ENCODE measurements at regions not wholly inside any gene's neighbourhood (a gene's known extent, or its start where the extent isn't known, plus 50 kb on each side); places are given as distances from the start of the nearest gene placed in this dataset.

- Histone ChIP-seq H3F3A (ENCODE audit: control insufficient read depth, insufficient read depth) (no peaks in the 10 kb centered on the region), H3K4me1 (ENCODE audit: control insufficient read depth, low read length) (no peaks in the 10 kb centered on the region), H3K36me3 (ENCODE audit: control insufficient read depth, low read length) (no peaks in the 10 kb centered on the region), H3K79me2 (ENCODE audit: control insufficient read depth, low read length) (no peaks in the 10 kb centered on the region), H3K27me3 (ENCODE audit: control insufficient read depth, low read length) (peaks cover 7% of the 10 kb centered on the region), H3K4me2 (ENCODE audit: low read length) (no peak overlapping the region), H3K9me3 (ENCODE audit: control insufficient read depth, insufficient read depth, low read length) (no peaks in the 10 kb centered on the region), H4K20me1 (ENCODE audit: control insufficient read depth, insufficient read depth, low read depth, low read length) (no peaks in the 10 kb centered on the region), H3K9me2 (replicated peaks; ENCODE audit: control insufficient read depth, low read length) (no peaks in the 10 kb centered on the region), H3K4me3 (ENCODE audit: low read length) (no peak overlapping the region), H3K27ac (ENCODE audit: low read depth, low read length) (no peak overlapping the region)
- no peak for TF ChIP-seq EZH2phosphoT487 (IDR thresholded peaks at IDR 0.05; ENCODE audit: borderline replicate concordance, low read length)
- no peak for TF ChIP-seq CTCF (IDR thresholded peaks at IDR 0.05; ENCODE audit: low read depth, low read length, poor library complexity, severe bottlenecking)
These were observed 75.4 kb upstream of the CCND2 start for GRCh38 chr12:4197922-4198763.

GRCh38 chr12:4196805-4197420 is 76.6 kb upstream of the CCND2 start:
- Histone ChIP-seq H3F3A (ENCODE audit: control insufficient read depth, insufficient read depth) (no peaks in the 10 kb centered on the region), H3K9me2 (replicated peaks; ENCODE audit: control insufficient read depth, low read length) (no peaks in the 10 kb centered on the region), H4K20me1 (ENCODE audit: control insufficient read depth, insufficient read depth, low read depth, low read length) (no peaks in the 10 kb centered on the region), H3K27me3 (ENCODE audit: control insufficient read depth, low read length) (peaks cover 8% of the 10 kb centered on the region), H3K79me2 (ENCODE audit: control insufficient read depth, low read length) (no peaks in the 10 kb centered on the region), H3K36me3 (ENCODE audit: control insufficient read depth, low read length) (no peaks in the 10 kb centered on the region), H3K4me1 (ENCODE audit: control insufficient read depth, low read length) (no peaks in the 10 kb centered on the region), H3K27ac (ENCODE audit: low read depth, low read length) (no peak overlapping the region), H3K4me2 (ENCODE audit: low read length) (no peak overlapping the region), H3K9me3 (ENCODE audit: control insufficient read depth, insufficient read depth, low read length) (no peaks in the 10 kb centered on the region), H3K4me3 (ENCODE audit: low read length) (no peak overlapping the region)
- TF ChIP-seq CTCF (IDR thresholded peaks at IDR 0.05; ENCODE audit: low read depth, low read length, poor library complexity, severe bottlenecking) (no peak), EZH2phosphoT487 (IDR thresholded peaks at IDR 0.05; ENCODE audit: borderline replicate concordance, low read length) (no peak)

DNA sequence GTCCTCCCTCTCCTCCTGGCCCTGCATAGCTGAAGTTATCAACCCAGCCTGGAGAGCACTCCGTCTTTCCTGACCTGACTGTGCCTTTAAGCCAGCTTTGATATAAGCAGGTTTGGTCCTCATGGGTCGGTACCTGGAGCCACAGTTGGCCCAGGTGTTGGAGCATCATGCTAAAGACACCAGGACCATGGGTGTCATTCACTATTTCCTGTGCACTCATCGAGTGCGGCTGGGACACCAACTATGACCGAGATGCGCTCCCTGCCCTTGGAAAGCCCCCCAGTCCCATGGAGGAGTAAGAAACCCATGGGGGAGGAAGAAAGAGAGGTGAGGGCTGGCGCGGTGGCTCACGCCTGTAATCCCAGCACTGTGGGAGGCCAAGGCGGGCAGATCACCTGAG is 78.9 kb upstream of the CCND2 start:
- H3K36me3 ChIP-seq (ENCODE audit: control insufficient read depth, low read length) = no peaks in the 10 kb centered on the region
- no peaks in the 10 kb centered on the region for H3F3A ChIP-seq (ENCODE audit: control insufficient read depth, insufficient read depth)
- no peaks in the 10 kb centered on the region for H3K9me2 ChIP-seq (replicated peaks; ENCODE audit: control insufficient read depth, low read length)
- H3K27ac ChIP-seq (ENCODE audit: low read depth, low read length) = no peak overlapping the region
- H3K4me1 ChIP-seq (ENCODE audit: control insufficient read depth, low read length) = no peaks in the 10 kb centered on the region
- no peak overlapping the region for H3K4me3 ChIP-seq (ENCODE audit: low read length)
- no peaks in the 10 kb centered on the region for H3K79me2 ChIP-seq (ENCODE audit: control insufficient read depth, low read length)
- H3K4me2 ChIP-seq (ENCODE audit: low read length) = no peak overlapping the region
- no peaks in the 10 kb centered on the region for H4K20me1 ChIP-seq (ENCODE audit: control insufficient read depth, insufficient read depth, low read depth, low read length)
- no peak for TF ChIP-seq CTCF (IDR thresholded peaks at IDR 0.05; ENCODE audit: low read depth, low read length, poor library complexity, severe bottlenecking)
- TF ChIP-seq EZH2phosphoT487 (IDR thresholded peaks at IDR 0.05; ENCODE audit: borderline replicate concordance, low read length) = no peak
- peaks cover 8% of the 10 kb centered on the region for H3K27me3 ChIP-seq (ENCODE audit: control insufficient read depth, low read length)
- H3K9me3 ChIP-seq (ENCODE audit: control insufficient read depth, insufficient read depth, low read length) = no peaks in the 10 kb centered on the region

Measured in DOHH2 (cell line).